ENCODE measurements at regions not wholly inside any gene's neighbourhood (a gene's known extent, or its start where the extent isn't known, plus 50 kb on each side); places are given as distances from the start of the nearest gene placed in this dataset.

DNA sequence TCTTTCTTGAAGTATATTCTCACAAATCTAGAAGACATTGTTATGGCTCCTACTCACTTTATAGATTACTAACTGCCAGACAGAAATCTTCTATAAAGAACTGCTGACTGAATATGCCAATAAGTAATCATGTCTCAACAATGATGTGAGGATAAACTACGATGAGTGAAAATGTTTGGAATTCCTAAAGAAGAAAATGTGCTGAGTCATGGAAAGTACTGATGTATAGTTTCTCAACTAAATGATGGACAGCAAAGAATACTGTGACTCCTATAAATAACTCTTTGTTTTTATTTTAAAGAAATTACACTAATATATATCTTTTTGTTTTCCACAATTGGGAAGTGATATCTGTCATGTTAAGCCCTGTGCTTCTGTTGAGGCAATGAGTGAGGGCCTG is 232.9 kb downstream of the LNPK start:
- no peaks in the 10 kb centered on the region for H3K36me3 ChIP-seq
- H3K4me3 ChIP-seq, result no peak overlapping the region
- no peak for ATAC-seq
- TF ChIP-seq, protein P1, sequence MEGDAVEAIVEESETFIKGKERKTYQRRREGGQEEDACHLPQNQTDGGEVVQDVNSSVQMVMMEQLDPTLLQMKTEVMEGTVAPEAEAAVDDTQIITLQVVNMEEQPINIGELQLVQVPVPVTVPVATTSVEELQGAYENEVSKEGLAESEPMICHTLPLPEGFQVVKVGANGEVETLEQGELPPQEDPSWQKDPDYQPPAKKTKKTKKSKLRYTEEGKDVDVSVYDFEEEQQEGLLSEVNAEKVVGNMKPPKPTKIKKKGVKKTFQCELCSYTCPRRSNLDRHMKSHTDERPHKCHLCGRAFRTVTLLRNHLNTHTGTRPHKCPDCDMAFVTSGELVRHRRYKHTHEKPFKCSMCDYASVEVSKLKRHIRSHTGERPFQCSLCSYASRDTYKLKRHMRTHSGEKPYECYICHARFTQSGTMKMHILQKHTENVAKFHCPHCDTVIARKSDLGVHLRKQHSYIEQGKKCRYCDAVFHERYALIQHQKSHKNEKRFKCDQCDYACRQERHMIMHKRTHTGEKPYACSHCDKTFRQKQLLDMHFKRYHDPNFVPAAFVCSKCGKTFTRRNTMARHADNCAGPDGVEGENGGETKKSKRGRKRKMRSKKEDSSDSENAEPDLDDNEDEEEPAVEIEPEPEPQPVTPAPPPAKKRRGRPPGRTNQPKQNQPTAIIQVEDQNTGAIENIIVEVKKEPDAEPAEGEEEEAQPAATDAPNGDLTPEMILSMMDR (IDR thresholded peaks at IDR 0.05), result no peak
- no peak overlapping the region for H3K27ac ChIP-seq
- H3K9me3 ChIP-seq, result peaks cover 0 to 4% (median 0%) of the 10 kb centered on the region in 11 donors
- no peak for DNase-seq
- intact Hi-C loops (cut with DNase I), result loop anchor here in 1 of 10 donors (5.0 kb wide), 1 partner anchor 138 kb away; no protein-coding TSS in a partner anchor
- no peaks in the 10 kb centered on the region for H3K27me3 ChIP-seq
- H3K4me1 ChIP-seq, result no peaks in the 10 kb centered on the region
- 55 to 57% methylated on average over 1 of the region's 1 CpG for WGBS, 2 donors

DNA sequence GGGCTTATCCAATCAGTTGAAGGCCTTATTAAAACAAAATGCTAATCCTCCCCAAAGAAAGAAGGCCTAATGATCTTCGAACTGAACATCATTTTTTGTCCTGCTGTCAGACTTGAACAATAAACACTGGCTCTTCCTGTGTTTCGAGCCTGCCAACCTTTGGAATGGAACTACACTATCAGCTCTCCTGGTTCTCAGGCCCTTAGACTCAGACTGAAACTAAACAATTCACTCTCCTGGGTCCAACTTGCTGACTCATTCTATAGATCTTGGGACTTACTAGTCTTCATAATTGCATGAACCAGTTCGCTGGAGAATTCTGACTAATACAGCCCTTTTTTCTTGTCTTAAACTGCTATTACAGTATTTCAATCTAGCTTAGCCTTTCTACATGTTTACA is 235.2 kb downstream of the LNPK start:
- Histone ChIP-seq H3K9me3 (peaks cover 0 to 4% (median 0%) of the 10 kb centered on the region in 11 donors), H3K27me3 (no peaks in the 10 kb centered on the region), H3K27ac (no peak overlapping the region), H3K4me1 (no peaks in the 10 kb centered on the region), H3K36me3 (no peaks in the 10 kb centered on the region), H3K4me3 (no peak overlapping the region)
- no peak for ATAC-seq
- 48 to 53% methylated on average over 3 of the region's 3 CpGs for WGBS, 2 donors
- TF ChIP-seq, protein P1 (IDR thresholded peaks at IDR 0.05), result no peak
- DNase-seq, result no peak
- intact Hi-C loops (cut with DNase I), result loop anchor here in 1 of 10 donors (5.0 kb wide), 1 partner anchor 140 kb away; no protein-coding TSS in a partner anchor

DNA sequence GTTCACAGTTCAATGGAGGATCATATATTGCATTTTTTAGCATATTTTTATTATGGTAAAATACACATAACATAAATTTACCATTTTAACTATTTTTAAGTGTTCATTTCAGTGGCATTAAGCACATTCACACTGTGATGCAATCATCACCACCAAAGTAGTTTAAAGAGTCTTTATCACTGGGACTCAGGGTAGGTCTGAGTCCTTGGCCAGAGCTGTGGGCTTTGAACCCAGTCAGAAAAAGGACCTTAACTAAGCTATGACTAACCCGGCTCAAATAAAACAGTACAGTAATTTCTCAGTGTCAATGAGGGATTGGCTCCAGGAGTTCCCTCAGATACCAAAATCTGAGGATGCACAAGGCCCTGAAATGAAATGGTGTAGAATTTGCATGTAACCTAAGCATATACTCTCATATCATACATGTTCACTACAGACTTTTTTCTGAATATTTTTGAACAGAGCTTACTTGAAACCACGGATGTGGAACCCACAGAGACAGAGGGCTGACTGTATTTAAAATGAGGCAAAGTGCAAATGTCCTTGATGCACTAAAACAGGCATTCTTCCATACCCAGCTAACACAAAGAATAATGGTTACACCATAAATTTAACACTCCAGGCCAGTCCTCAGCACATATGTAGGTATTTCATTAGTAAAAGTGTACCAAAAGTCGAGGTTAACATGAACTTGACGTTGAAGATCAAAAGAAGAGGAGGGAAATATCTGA is 246.2 kb downstream of the LNPK start:
- 53 to 70% methylated on average over 4 of the region's 4 CpGs for WGBS, 2 donors
- ATAC-seq (no peak), DNase-seq (no peak)
- Histone ChIP-seq H3K9me3 (no peaks in the 10 kb centered on the region), H3K27me3 (no peaks in the 10 kb centered on the region), H3K36me3 (no peaks in the 10 kb centered on the region), H3K4me3 (no peak overlapping the region), H3K27ac (no peak overlapping the region), H3K4me1 (no peaks in the 10 kb centered on the region)
- TF ChIP-seq, protein P1 (IDR thresholded peaks at IDR 0.05), result no peak
- intact Hi-C loops (cut with DNase I), result no loop called here

DNA sequence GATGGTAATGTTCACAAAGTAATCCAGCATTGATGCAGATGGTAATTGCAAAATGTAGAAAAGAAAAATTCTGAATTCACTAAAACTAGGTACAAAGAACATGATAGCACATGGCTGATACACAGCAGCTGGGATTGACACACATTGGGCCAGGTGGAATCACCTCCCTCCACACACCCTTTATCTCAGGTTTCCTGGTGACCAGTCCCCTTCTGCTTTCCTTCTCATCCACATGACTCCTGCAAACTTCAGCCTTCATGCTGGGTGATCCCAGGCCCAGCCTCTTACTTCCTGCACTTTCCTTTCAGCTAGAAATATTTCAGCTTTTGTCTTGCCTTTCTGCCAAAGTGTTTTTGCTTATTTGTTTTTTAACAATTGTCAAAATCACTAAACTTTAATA is 246.9 kb downstream of the LNPK start:
- Histone ChIP-seq H3K36me3 (no peaks in the 10 kb centered on the region), H3K9me3 (no peaks in the 10 kb centered on the region), H3K27ac (no peak overlapping the region), H3K4me1 (no peaks in the 10 kb centered on the region), H3K4me3 (no peak overlapping the region), H3K27me3 (no peaks in the 10 kb centered on the region)
- TF ChIP-seq, protein P1 (IDR thresholded peaks at IDR 0.05), result no peak
- intact Hi-C loops (cut with DNase I), result no loop called here
- ATAC-seq (no peak), DNase-seq (no peak)
